Neutrophil (primary cell): ENCODE measurements at regions not wholly inside any gene's neighbourhood (a gene's known extent, or its start where the extent isn't known, plus 50 kb on each side); places are given as distances from the start of the nearest gene placed in this dataset.

ENCODE experiments used
- H3K27ac ChIP-seq: fragments of 200-600 bp; sonication (generic); 2 replicates; pipeline ENCODE4 v1.5.1; 2016; ENCODE audit warnings: mild to moderate bottlenecking, moderate library complexity
- H3K27me3 ChIP-seq: fragments of 200-600 bp; sonication (generic); 2 replicates; pipeline ENCODE4 v1.6.0; 2016; ENCODE audit warnings: mild to moderate bottlenecking
- H3K36me3 ChIP-seq: fragments of 200-600 bp; sonication (generic); 2 replicates; pipeline ENCODE4 v1.5.1; 2017
- H3K4me1 ChIP-seq, 2 experiments: fragments of 200-600 bp in 1 of 2; sonication (generic) in 1 of 2; 1 replicate in 1 of 2; 2 replicates in 1 of 2; pipeline versions ENCODE4 v1.5.1 to v1.6.1; 2013 to 2016; ENCODE audit warnings: low read depth in 1 of 2, low read length in 1 of 2, mild to moderate bottlenecking in 1 of 2, moderate library complexity in 1 of 2; ENCODE audit not compliant: control insufficient read depth in 1 of 2, insufficient read depth in 1 of 2
- H3K4me3 ChIP-seq, 2 experiments: fragments of 200-600 bp in 1 of 2; sonication (generic) in 1 of 2; 1 replicate in 1 of 2; 2 replicates in 1 of 2; pipeline ENCODE4 v1.5.1; 2013 to 2016; ENCODE audit warnings: low read depth in 1 of 2, low read length in 1 of 2, mild to moderate bottlenecking in 1 of 2, moderate library complexity in 1 of 2
- H3K9me3 ChIP-seq: fragments of 200-600 bp; sonication (generic); 2 replicates; pipeline ENCODE4 v1.5.1; 2016
- TF ChIP-seq, protein P1 (sequence below): fragments of 200-600 bp; sonication (generic); IDR thresholded peaks from 2 replicates; pipeline ENCODE4 v1.5.1; 2016; ENCODE audit warnings: antibody characterized with exemption

DNA sequence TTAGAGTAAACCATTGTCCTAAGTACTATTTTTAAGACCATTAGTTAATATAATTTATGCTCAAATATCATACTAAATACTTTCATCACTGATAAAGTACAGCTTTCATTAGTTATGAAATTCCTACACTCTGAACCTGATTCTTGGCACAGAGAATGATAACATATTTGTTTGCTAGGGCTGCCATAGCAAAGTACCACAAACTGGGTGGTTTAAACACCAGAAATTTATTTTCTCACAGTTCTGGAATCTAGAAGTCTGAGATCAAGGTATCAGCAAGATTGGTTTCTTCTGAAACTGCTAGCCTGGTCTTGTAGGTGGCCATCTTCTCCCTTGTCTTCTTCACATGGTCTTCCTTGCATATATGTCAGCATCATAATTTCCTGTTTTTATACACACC lies 608.4 kb downstream of the TLE1 start:
- no peaks in the 10 kb centered on the region for H3K36me3 ChIP-seq
- H3K9me3 ChIP-seq, result no peaks in the 10 kb centered on the region
- H3K27ac ChIP-seq, result no peak overlapping the region
- H3K4me1 ChIP-seq, result no peaks in the 10 kb centered on the region
- TF ChIP-seq, protein P1, sequence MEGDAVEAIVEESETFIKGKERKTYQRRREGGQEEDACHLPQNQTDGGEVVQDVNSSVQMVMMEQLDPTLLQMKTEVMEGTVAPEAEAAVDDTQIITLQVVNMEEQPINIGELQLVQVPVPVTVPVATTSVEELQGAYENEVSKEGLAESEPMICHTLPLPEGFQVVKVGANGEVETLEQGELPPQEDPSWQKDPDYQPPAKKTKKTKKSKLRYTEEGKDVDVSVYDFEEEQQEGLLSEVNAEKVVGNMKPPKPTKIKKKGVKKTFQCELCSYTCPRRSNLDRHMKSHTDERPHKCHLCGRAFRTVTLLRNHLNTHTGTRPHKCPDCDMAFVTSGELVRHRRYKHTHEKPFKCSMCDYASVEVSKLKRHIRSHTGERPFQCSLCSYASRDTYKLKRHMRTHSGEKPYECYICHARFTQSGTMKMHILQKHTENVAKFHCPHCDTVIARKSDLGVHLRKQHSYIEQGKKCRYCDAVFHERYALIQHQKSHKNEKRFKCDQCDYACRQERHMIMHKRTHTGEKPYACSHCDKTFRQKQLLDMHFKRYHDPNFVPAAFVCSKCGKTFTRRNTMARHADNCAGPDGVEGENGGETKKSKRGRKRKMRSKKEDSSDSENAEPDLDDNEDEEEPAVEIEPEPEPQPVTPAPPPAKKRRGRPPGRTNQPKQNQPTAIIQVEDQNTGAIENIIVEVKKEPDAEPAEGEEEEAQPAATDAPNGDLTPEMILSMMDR, result no peak
- no peak overlapping the region for H3K4me3 ChIP-seq
- no peaks in the 10 kb centered on the region for H3K27me3 ChIP-seq

DNA sequence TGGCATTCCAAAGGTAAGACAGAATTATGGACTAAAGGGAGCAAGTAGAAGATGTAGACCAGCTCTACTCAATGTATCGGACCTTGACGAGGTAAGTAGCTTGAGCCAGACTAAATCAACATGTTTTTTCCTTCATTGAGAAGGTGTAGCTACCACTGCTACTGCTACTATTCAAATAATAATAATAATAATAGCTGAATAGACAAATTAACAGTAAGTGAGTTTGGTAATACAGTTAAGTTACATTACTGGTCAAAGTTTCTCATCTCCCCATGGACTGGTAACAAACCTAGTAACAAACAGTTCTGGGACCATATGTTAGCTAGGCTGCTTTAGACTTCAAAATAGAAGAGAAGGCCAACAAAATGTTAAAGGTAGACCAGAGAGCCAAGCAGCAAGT lies 609.2 kb downstream of the TLE1 start:
- TF ChIP-seq, protein P1, result no peak
- Histone ChIP-seq H3K36me3 (no peaks in the 10 kb centered on the region), H3K4me1 (no peaks in the 10 kb centered on the region), H3K27ac (no peak overlapping the region), H3K9me3 (no peaks in the 10 kb centered on the region), H3K4me3 (no peak overlapping the region), H3K27me3 (no peaks in the 10 kb centered on the region)

DNA sequence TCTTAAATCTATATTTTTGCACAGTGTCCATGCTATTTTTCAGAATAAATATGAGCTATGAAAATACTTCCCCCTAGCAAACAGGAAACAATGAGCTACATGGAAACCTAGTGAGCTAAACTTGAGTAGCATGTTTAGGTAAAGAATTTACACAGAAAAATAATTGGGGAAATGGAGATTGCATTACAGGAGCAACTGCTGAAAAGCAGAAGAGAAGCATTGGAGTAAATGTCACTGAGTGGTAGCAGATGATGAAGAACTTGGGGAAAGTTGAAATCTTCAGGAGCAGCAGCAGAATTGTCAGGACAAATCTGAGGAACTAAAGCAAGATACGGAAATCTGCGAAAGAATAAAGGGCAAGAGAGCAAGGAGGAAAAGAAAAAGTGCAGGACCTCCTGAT lies 610.3 kb downstream of the TLE1 start:
- Histone ChIP-seq H3K27me3 (no peaks in the 10 kb centered on the region), H3K9me3 (no peaks in the 10 kb centered on the region), H3K27ac (no peak overlapping the region), H3K36me3 (no peaks in the 10 kb centered on the region), H3K4me1 (no peaks in the 10 kb centered on the region), H3K4me3 (no peak overlapping the region)
- TF ChIP-seq, protein P1, result no peak

DNA sequence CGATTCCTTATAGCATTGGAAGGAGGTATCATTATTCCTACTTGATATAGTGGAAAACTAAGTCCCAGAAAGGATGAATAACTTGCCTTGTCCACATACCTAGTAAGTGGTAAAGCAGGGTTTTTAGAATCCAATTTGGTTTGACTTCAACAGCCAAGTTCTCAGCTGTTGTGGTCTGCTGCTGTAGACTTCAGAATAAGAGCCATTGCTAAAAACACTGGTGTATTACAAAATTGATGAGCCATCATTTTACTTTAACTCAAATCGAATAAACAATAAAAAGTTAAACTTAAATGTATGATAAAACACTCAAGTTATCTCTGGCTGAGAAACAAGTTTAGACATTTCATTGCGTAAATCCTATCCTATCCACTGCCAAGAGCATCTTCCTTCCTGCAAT lies 610.8 kb downstream of the TLE1 start:
- Histone ChIP-seq H3K36me3 (no peaks in the 10 kb centered on the region), H3K9me3 (no peaks in the 10 kb centered on the region), H3K4me1 (no peaks in the 10 kb centered on the region), H3K27me3 (no peaks in the 10 kb centered on the region), H3K4me3 (no peak overlapping the region), H3K27ac (no peak overlapping the region)
- TF ChIP-seq, protein P1, result no peak

DNA sequence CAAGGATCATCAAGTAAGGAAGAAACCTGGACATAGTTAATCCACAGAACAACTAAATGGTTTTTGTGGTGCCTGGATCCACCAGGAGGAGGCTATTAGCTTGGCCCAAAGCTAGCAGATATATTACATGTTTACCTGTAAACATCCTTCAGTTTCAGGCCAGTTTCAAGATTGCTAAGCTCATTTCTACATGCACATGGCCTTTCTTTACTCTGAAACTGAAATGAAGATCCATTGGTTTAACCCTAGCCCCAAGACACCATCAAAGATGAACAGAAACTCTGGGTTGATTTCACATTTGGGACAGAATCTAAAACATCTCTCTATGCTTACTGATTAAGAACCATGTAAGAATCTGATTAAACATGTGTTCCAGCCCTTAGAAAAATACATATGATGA lies 611.8 kb downstream of the TLE1 start:
- H3K27me3 ChIP-seq, result no peaks in the 10 kb centered on the region
- H3K27ac ChIP-seq, result no peak overlapping the region
- TF ChIP-seq, protein P1, result no peak
- no peaks in the 10 kb centered on the region for H3K4me1 ChIP-seq
- no peak overlapping the region for H3K4me3 ChIP-seq
- H3K36me3 ChIP-seq, result no peaks in the 10 kb centered on the region
- no peaks in the 10 kb centered on the region for H3K9me3 ChIP-seq

DNA sequence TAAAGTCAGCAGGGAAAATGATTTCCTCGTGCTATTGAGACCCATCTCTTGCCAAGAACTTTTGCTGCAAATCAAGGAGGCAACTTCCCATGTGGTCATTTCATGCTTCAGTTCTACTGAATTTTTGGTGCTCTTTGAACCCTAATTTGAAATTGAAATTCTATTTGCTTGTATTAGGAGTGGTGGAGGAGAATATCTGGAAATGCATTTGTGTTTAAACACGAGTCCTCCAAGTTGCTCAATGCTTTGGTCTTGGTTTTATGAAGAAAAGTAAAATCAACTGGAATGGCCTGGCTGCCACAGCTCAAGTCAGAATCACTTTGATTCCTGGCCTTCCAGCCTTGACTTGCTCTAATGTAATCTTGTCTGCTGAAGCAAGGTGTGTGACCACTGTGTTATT lies 613.2 kb downstream of the TLE1 start:
- Histone ChIP-seq H3K4me3 (no peak overlapping the region), H3K9me3 (no peaks in the 10 kb centered on the region), H3K36me3 (no peaks in the 10 kb centered on the region), H3K27ac (no peak overlapping the region), H3K4me1 (no peaks in the 10 kb centered on the region), H3K27me3 (no peaks in the 10 kb centered on the region)
- TF ChIP-seq, protein P1, result no peak
